ENCODE measurements at regions not wholly inside any gene's neighbourhood (a gene's known extent, or its start where the extent isn't known, plus 50 kb on each side); places are given as distances from the start of the nearest gene placed in this dataset.

DNA sequence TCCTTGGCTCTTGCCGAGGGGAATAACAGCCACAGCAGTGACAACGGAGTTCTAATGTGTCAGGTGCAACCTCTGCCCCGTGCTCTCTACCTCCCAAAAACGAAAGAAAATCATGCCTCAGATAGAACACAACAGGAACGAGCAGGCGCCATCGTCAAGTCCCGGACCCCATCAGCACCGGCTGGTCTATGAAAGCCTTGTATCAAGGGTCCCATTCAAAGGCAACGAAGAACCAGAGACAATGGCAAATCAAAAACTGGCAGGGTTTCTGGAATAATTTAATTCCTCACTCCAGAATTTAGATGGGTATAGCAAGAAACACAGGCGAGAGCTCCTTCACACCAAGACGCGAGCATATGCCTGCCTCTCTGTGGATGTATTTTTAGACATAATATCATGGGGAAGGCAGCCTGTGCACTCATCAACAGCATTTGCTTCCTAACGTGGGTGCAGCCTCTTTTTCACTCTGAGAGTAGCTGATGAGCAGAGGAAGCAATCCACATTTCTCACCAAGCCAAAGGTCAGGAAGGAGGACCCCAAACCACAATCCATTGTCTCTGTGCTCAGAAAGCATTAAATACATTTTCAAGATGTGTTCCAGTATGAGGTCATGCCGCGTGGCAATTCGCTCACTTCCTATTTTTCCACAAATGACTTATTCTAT lies 193.4 kb upstream of the BLID start:
- Histone ChIP-seq H3K36me3 (ENCODE audit: control insufficient read depth in 3 of 3, insufficient read depth in 3 of 3, low read length in 3 of 3) (no peaks in the 10 kb centered on the region), H3K9me3 (ENCODE audit: control insufficient read depth in 3 of 3, low read length in 3 of 3) (no peaks in the 10 kb centered on the region), H3K4me1 (ENCODE audit: control insufficient read depth in 3 of 3, insufficient read depth in 3 of 3, low read length in 3 of 3) (peaks cover 0 to 8% (median 7%) of the 10 kb centered on the region in 3 donors), H3K9ac (ENCODE audit: low read depth in 1 of 3, low read length in 3 of 3) (peak overlapping the region; percentile 54 to 81 (median 75)), H3K4me3 (ENCODE audit: low read length in 3 of 3) (peak overlapping the region; percentile 63 to 74 (median 68)), H3K27me3 (ENCODE audit: control insufficient read depth in 3 of 3, insufficient read depth in 3 of 3, low read length in 3 of 3) (no peaks in the 10 kb centered on the region), H3K27ac (ENCODE audit: low read depth, low read length) (peak overlapping the region; percentile 88)

GRCh38 chr11:122308226-122308625 lies 192.2 kb upstream of the BLID start:
- peak overlapping the region in 2 of 3 donors; percentile 75 to 81 for H3K9ac ChIP-seq (ENCODE audit: low read depth in 1 of 3, low read length in 3 of 3)
- H3K36me3 ChIP-seq (ENCODE audit: control insufficient read depth in 3 of 3, insufficient read depth in 3 of 3, low read length in 3 of 3), result no peaks in the 10 kb centered on the region
- H3K9me3 ChIP-seq (ENCODE audit: control insufficient read depth in 3 of 3, low read length in 3 of 3), result no peaks in the 10 kb centered on the region
- H3K4me3 ChIP-seq (ENCODE audit: low read length in 3 of 3), result peak overlapping the region in 1 of 3 donors; percentile 74
- H3K27ac ChIP-seq (ENCODE audit: low read depth, low read length), result no peak overlapping the region
- H3K27me3 ChIP-seq (ENCODE audit: control insufficient read depth in 3 of 3, insufficient read depth in 3 of 3, low read length in 3 of 3), result no peaks in the 10 kb centered on the region
- H3K4me1 ChIP-seq (ENCODE audit: control insufficient read depth in 3 of 3, insufficient read depth in 3 of 3, low read length in 3 of 3), result peaks cover 0 to 8% (median 7%) of the 10 kb centered on the region in 3 donors

GRCh38 chr11:122307476-122308035 lies 191.5 kb upstream of the BLID start:
- Histone ChIP-seq H3K4me3 (ENCODE audit: low read length in 3 of 3) (no peak overlapping the region), H3K27ac (ENCODE audit: low read depth, low read length) (no peak overlapping the region), H3K9me3 (ENCODE audit: control insufficient read depth in 3 of 3, low read length in 3 of 3) (no peaks in the 10 kb centered on the region), H3K9ac (ENCODE audit: low read depth in 1 of 3, low read length in 3 of 3) (no peak overlapping the region), H3K27me3 (ENCODE audit: control insufficient read depth in 3 of 3, insufficient read depth in 3 of 3, low read length in 3 of 3) (no peaks in the 10 kb centered on the region), H3K36me3 (ENCODE audit: control insufficient read depth in 3 of 3, insufficient read depth in 3 of 3, low read length in 3 of 3) (no peaks in the 10 kb centered on the region), H3K4me1 (ENCODE audit: control insufficient read depth in 3 of 3, insufficient read depth in 3 of 3, low read length in 3 of 3) (peaks cover 0 to 8% (median 7%) of the 10 kb centered on the region in 3 donors)

DNA sequence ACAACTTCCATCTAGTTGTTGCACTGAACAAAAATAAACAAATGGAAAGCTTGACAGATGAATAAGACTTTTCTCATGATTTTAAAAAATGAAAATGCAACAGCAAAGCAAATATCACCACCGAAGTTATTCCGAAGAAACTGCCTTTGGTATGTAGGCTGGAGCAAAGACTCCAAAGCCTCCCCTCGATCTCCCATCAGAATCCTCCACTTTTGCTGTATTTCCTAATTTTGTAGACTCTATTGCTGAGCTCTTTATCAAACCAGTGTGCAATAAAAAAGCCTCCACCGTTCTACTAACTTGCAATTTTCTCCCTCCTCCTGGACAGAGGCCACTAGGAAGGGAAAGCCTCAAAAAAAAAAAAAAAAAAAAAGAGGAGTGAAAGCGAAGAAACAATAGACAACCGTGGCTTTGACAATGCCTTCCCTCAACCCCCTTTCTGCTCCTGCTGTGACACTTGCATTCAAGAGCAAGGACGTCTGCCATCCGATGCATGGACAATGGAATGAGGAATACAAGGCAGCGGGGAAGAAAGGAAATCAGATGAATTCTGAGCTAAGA lies 190.9 kb upstream of the BLID start:
- Histone ChIP-seq H3K9me3 (ENCODE audit: control insufficient read depth in 3 of 3, low read length in 3 of 3) (no peaks in the 10 kb centered on the region), H3K36me3 (ENCODE audit: control insufficient read depth in 3 of 3, insufficient read depth in 3 of 3, low read length in 3 of 3) (no peaks in the 10 kb centered on the region), H3K4me1 (ENCODE audit: control insufficient read depth in 3 of 3, insufficient read depth in 3 of 3, low read length in 3 of 3) (peaks cover 0 to 8% (median 7%) of the 10 kb centered on the region in 3 donors), H3K27me3 (ENCODE audit: control insufficient read depth in 3 of 3, insufficient read depth in 3 of 3, low read length in 3 of 3) (no peaks in the 10 kb centered on the region), H3K4me3 (ENCODE audit: low read length in 3 of 3) (no peak overlapping the region), H3K27ac (ENCODE audit: low read depth, low read length) (no peak overlapping the region), H3K9ac (ENCODE audit: low read depth in 1 of 3, low read length in 3 of 3) (no peak overlapping the region)

DNA sequence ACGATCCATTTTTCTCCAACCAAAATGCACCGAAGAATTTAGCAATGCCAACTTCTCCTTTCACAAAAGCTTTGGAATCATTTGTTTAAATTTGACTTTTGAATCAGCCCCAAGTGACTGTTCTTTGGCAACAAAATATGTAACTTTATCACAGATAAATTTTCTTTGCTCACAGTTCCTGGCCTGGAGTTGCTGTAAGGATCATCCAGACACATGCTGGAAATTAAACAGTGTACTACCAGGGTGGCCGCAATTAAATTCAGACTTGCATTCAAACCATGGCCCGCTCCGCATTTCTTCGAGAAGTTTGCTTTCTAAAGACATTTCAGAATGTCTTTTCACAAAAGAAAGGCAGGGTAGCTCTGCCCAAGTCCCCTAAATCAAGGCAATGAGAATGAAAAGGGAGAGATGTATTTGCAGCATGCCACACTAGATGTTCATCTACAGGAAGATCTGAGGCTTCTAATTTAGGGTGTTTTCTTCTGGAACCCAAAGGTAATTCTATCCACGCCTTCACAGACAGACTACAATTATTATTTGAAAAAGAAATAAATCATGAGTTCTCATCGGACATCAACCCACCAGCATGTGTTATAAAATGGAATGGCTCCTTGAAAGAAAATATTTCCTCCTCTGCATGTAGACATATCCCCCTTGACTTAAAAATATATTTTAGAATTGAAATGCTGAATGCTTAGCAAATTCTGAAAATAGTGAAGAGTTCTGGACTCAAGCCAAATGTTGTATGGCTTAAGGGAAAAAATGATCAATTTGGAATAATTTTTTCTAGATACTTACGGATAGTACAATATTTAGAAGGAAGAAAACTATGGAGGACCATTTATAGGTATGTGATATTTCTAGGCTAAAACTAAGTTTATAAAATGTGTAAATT lies 189.7 kb upstream of the BLID start:
- Histone ChIP-seq H3K27me3 (ENCODE audit: control insufficient read depth in 3 of 3, insufficient read depth in 3 of 3, low read length in 3 of 3) (no peaks in the 10 kb centered on the region), H3K4me3 (ENCODE audit: low read length in 3 of 3) (no peak overlapping the region), H3K9ac (ENCODE audit: low read depth in 1 of 3, low read length in 3 of 3) (no peak overlapping the region), H3K36me3 (ENCODE audit: control insufficient read depth in 3 of 3, insufficient read depth in 3 of 3, low read length in 3 of 3) (no peaks in the 10 kb centered on the region), H3K4me1 (ENCODE audit: control insufficient read depth in 3 of 3, insufficient read depth in 3 of 3, low read length in 3 of 3) (peaks cover 0 to 8% (median 7%) of the 10 kb centered on the region in 3 donors), H3K9me3 (ENCODE audit: control insufficient read depth in 3 of 3, low read length in 3 of 3) (no peaks in the 10 kb centered on the region), H3K27ac (ENCODE audit: low read depth, low read length) (no peak overlapping the region)

DNA sequence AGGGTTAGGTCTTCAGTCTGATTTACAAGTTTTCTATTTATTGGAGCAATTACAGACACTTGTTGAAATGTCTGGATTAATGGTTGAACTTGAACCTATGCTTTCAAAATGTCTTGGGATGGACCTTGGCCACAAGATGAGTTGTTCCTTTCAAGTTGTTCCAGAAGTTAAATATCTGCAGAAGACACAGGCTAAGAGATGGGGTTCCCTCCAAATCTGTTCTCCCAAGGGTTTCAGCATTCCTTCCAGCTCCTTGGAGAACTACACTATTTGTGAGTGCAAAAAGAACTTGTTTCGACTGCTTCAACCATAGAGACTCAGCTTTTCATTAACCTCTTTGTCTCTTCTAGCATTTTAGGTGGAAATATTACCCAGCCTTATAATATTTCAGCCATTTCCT lies 189.0 kb upstream of the BLID start:
- Histone ChIP-seq H3K36me3 (ENCODE audit: control insufficient read depth in 3 of 3, insufficient read depth in 3 of 3, low read length in 3 of 3) (no peaks in the 10 kb centered on the region), H3K4me3 (ENCODE audit: low read length in 3 of 3) (no peak overlapping the region), H3K27me3 (ENCODE audit: control insufficient read depth in 3 of 3, insufficient read depth in 3 of 3, low read length in 3 of 3) (no peaks in the 10 kb centered on the region), H3K27ac (ENCODE audit: low read depth, low read length) (no peak overlapping the region), H3K9me3 (ENCODE audit: control insufficient read depth in 3 of 3, low read length in 3 of 3) (no peaks in the 10 kb centered on the region), H3K9ac (ENCODE audit: low read depth in 1 of 3, low read length in 3 of 3) (no peak overlapping the region), H3K4me1 (ENCODE audit: control insufficient read depth in 3 of 3, insufficient read depth in 3 of 3, low read length in 3 of 3) (peaks cover 0 to 8% (median 7%) of the 10 kb centered on the region in 3 donors)

DNA sequence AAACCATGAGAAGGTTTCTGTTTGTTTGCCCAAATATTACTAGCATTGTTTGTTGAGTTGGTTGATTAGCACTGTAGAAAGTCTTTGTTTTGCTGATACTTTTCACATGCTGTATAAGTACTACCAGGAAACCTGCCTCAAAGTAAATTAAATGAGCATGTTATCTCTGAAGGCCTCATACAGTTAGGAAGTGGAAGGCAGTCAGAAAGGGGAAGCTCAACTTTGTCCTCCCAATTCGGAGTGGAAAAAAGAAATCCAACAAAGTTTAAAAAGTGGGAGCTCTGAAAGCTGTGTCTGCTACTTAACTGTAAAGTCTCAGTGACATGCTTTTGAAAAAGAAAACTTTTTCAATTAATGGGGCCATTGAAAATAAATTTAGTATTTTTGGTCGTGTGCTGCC lies 188.3 kb upstream of the BLID start:
- no peak overlapping the region for H3K27ac ChIP-seq (ENCODE audit: low read depth, low read length)
- no peaks in the 10 kb centered on the region for H3K36me3 ChIP-seq (ENCODE audit: control insufficient read depth in 3 of 3, insufficient read depth in 3 of 3, low read length in 3 of 3)
- H3K4me3 ChIP-seq (ENCODE audit: low read length in 3 of 3), result no peak overlapping the region
- no peaks in the 10 kb centered on the region for H3K27me3 ChIP-seq (ENCODE audit: control insufficient read depth in 3 of 3, insufficient read depth in 3 of 3, low read length in 3 of 3)
- H3K9ac ChIP-seq (ENCODE audit: low read depth in 1 of 3, low read length in 3 of 3), result no peak overlapping the region
- peaks cover 0 to 8% (median 7%) of the 10 kb centered on the region in 3 donors for H3K4me1 ChIP-seq (ENCODE audit: control insufficient read depth in 3 of 3, insufficient read depth in 3 of 3, low read length in 3 of 3)
- no peaks in the 10 kb centered on the region for H3K9me3 ChIP-seq (ENCODE audit: control insufficient read depth in 3 of 3, low read length in 3 of 3)

DNA sequence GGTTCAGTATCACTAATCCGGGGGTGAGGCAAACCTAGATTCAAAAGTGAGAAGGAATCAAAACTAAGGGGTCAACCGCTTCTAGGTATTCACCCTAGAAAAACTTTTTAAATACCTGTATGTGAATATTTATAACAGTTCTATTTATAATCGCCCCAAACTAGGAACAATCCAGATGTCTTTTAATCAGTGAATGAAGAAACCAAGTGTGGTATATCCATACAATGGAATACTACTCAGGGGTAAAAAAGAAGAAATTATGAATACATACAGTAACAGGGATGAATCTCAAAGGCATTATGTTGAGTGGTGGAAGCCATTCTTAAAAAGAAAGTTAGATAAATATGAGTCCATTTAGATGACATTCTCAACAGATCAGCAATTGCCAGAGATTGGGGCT lies 178.0 kb upstream of the BLID start:
- no peak overlapping the region for H3K4me3 ChIP-seq (ENCODE audit: low read length in 3 of 3)
- peaks cover 0 to 2% (median 0%) of the 10 kb centered on the region in 3 donors for H3K9me3 ChIP-seq (ENCODE audit: control insufficient read depth in 3 of 3, low read length in 3 of 3)
- H3K27ac ChIP-seq (ENCODE audit: low read depth, low read length), result no peak overlapping the region
- no peak overlapping the region for H3K9ac ChIP-seq (ENCODE audit: low read depth in 1 of 3, low read length in 3 of 3)
- no peaks in the 10 kb centered on the region for H3K27me3 ChIP-seq (ENCODE audit: control insufficient read depth in 3 of 3, insufficient read depth in 3 of 3, low read length in 3 of 3)
- no peaks in the 10 kb centered on the region for H3K36me3 ChIP-seq (ENCODE audit: control insufficient read depth in 3 of 3, insufficient read depth in 3 of 3, low read length in 3 of 3)
- no peaks in the 10 kb centered on the region for H3K4me1 ChIP-seq (ENCODE audit: control insufficient read depth in 3 of 3, insufficient read depth in 3 of 3, low read length in 3 of 3)

- no peak overlapping the region for H3K9ac ChIP-seq (ENCODE audit: low read depth in 1 of 3, low read length in 3 of 3)
- no peaks in the 10 kb centered on the region for H3K27me3 ChIP-seq (ENCODE audit: control insufficient read depth in 3 of 3, insufficient read depth in 3 of 3, low read length in 3 of 3)
- H3K36me3 ChIP-seq (ENCODE audit: control insufficient read depth in 3 of 3, insufficient read depth in 3 of 3, low read length in 3 of 3), result no peaks in the 10 kb centered on the region
- H3K4me3 ChIP-seq (ENCODE audit: low read length in 3 of 3), result no peak overlapping the region
- H3K4me1 ChIP-seq (ENCODE audit: control insufficient read depth in 3 of 3, insufficient read depth in 3 of 3, low read length in 3 of 3), result no peaks in the 10 kb centered on the region
- H3K27ac ChIP-seq (ENCODE audit: low read depth, low read length), result no peak overlapping the region
- H3K9me3 ChIP-seq (ENCODE audit: control insufficient read depth in 3 of 3, low read length in 3 of 3), result peaks cover 0 to 2% (median 0%) of the 10 kb centered on the region in 3 donors
Observed at GRCh38 chr11:122293296-122294023, 177.4 kb upstream of the BLID start.
